Mucosa of descending colon (tissue), 3 donors: ENCODE measurements at regions not wholly inside any gene's neighbourhood (a gene's known extent, or its start where the extent isn't known, plus 50 kb on each side); places are given as distances from the start of the nearest gene placed in this dataset.
A peak's percentile ranks its signal among the peaks of the same experiment; 100 is the strongest.

Source experiments
- ATAC-seq: fragments of 200-7000 bp; cut with Tn5 transposase; one replicate; pipeline ENCODE4 v1.9.1; 2020; ENCODE audit warnings: mild to moderate bottlenecking, moderate library complexity
- DNase-seq, 3 donors: peaks; one replicate each; pipeline ENCODE4 v3.0.0-alpha.2; 2020
- H3K36me3 ChIP-seq: fragments of 200-600 bp; one replicate; pipeline ENCODE4 v1.8.0; 2021; ENCODE audit warnings: low read depth, mild to moderate bottlenecking
- H3K4me1 ChIP-seq: fragments of 200-600 bp; one replicate; pipeline ENCODE4 v1.8.0; 2021; ENCODE audit warnings: low read depth, mild to moderate bottlenecking
- H3K4me3 ChIP-seq: fragments of 200-600 bp; one replicate; pipeline ENCODE4 v1.8.0; 2021; ENCODE audit warnings: mild to moderate bottlenecking
- H3K9me3 ChIP-seq: fragments of 200-600 bp; one replicate; pipeline ENCODE4 v1.8.0; 2021; ENCODE audit warnings: mild to moderate bottlenecking
- CTCF ChIP-seq: fragments of 200-600 bp; IDR thresholded peaks from one replicate; pipeline ENCODE4 v1.8.0; 2022; ENCODE audit warnings: antibody characterized with exemption, mild to moderate bottlenecking
- intact Hi-C, 2 donors: fragments of 100-400 bp; cut with DNase I in 1 of 2; cut with micrococcal nuclease in 1 of 2; formaldehyde crosslinking; loops; one replicate each; pipeline versions ENCODE4 v1.11.0 to v1.11.1; 2022; cut with DNase I, micrococcal nuclease
- donor health status: DM: no; HTN: no; CAD: no; lungs with moderate emphysema.
- donor health status: DM: no; HTN: no; CAD: no.
- donor health status: DM: no; HTN: yes; CAD: no.

DNA sequence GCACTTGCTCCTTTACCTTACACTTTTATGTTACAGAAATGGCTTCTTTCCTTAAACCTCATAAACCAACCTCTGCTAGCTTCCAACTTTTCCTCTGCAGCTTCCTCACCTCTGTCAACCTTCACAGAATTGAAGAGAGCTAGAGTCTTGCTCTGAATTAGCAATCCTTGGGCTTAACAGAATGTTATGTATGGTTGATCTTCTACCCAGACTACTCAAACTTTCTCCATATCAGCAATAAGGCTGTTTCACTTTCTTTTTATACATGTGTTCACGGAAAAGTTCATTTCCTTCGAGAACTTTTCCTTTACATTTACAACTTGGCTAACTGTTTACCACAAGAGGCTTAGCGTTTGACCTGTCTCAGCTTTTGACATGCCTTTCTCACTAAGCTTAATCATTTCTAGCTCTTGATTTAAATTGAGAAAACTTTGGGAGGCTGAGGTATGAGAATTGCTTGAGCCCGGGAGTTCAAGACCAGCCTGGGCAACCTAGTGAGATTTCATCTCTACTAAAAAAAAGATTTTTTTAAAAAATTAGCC, 207.3 kb downstream of the BMP7 start:
- Histone ChIP-seq H3K36me3 (no peaks in the 10 kb centered on the region), H3K4me3 (no peak overlapping the region), H3K9me3 (no peaks in the 10 kb centered on the region), H3K4me1 (no peaks in the 10 kb centered on the region)
- TF ChIP-seq CTCF = no peak
- intact Hi-C loops = no loop called here
- DNase-seq = no peak
- no peak for ATAC-seq

DNA sequence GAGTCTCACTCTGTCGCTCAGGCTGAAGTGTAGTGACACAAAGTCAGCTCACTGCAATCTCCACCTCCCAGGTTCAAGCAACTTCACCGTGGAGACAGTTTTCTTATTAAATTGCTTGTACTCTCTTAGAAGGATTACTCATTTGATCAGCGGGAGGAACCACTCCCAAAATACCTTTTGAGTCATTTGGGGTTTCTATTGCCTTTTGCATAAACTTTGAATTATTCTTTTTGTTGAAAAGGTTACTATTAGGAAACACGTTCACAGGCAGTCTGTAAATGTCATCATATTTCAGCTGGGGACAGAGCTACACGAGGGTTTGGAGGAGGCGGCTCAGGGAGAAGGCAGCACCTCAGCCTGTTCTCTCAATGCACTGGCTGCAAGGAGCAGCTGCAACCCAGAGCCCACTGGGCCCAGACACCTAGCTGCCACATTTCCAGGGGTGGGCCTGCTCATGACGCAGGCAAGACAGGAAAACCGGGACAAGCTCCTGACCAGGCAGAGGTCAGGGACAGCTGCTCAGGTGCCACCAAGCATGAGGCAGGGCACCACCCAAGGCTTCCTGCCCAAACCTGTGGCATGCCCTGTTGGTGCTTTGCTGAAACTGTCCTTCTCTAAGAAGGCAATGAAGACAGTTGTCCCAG, 205.9 kb downstream of the BMP7 start:
- TF ChIP-seq CTCF = no peak
- DNase-seq (no peak), ATAC-seq (no peak)
- Histone ChIP-seq H3K4me1 (no peaks in the 10 kb centered on the region), H3K9me3 (no peaks in the 10 kb centered on the region), H3K36me3 (no peaks in the 10 kb centered on the region), H3K4me3 (no peak overlapping the region)
- intact Hi-C loops = loop anchor here in 1 of 2 donors (10.0 kb wide), 1 partner anchor 506 kb away; no protein-coding TSS in a partner anchor

DNA sequence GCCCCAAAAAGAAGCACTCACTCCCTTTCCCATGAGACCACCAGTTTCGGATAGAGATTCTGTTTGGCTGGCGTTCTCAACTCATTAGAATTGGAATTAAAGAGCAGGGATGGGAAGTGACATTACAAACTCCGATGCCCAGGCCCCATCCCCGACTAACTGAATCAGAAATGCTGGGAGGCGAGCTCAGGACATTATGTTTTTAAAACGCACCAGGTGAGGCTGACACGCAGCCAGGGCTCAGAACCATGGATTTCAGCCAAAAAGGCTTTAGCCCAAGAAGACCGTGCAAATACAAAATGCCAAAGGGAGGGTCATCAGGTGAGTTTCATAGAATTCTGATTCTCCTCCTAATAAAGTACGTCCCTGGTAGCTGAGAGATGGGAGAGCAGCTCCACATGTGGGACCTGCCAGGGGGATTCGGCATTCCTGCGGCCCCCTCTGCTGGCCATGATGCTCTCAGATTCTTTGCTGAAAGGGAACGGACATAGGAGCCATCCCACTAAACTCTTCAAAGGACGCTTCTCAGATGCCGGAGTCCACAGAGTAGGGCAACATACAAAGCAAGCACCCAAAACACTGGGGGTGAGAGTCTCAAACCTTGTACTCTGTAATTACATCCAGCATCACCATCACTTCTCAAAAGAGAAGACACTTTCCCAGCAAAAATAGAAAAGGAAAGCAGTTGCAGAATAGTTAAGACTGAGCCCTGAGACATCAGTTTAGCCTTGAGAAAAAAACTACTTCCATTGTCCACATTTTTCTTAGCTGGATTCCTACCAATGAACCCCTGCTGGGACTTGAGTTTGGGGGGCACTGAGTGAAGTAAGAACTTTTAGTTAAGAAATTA, 205.2 kb downstream of the BMP7 start:
- no peaks in the 10 kb centered on the region for H3K4me1 ChIP-seq
- peak in 1 of 3 donors; percentile 11 for DNase-seq
- intact Hi-C loops = loop anchor here in 1 of 2 donors (10.0 kb wide), 1 partner anchor 506 kb away; no protein-coding TSS in a partner anchor
- ATAC-seq = no peak
- no peak for TF ChIP-seq CTCF
- H3K9me3 ChIP-seq = no peaks in the 10 kb centered on the region
- no peaks in the 10 kb centered on the region for H3K36me3 ChIP-seq
- H3K4me3 ChIP-seq = no peak overlapping the region

GRCh38 chr20:57062241-57062640, 204.2 kb downstream of the BMP7 start:
- Histone ChIP-seq H3K4me1 (no peaks in the 10 kb centered on the region), H3K4me3 (no peak overlapping the region)

More at GRCh38 chr20:57062241-57062640, 204.2 kb downstream of the BMP7 start:
- Histone ChIP-seq H3K9me3 (no peaks in the 10 kb centered on the region), H3K36me3 (no peaks in the 10 kb centered on the region)
- ATAC-seq (no peak), DNase-seq (no peak)
- intact Hi-C loops = loop anchor here in 1 of 2 donors (10.0 kb wide), 1 partner anchor 507 kb away; no protein-coding TSS in a partner anchor
- no peak for TF ChIP-seq CTCF
